Osteocyte (in vitro differentiated cells): ENCODE measurements at regions not wholly inside any gene's neighbourhood (a gene's known extent, or its start where the extent isn't known, plus 50 kb on each side); places are given as distances from the start of the nearest gene placed in this dataset.
"Not testable (repeated sequence)": the region's sequence is repeated elsewhere in the genome, so short reads cannot be mapped to it uniquely, and the experiment has no call there.

Experiments used
- DNase-seq: peaks from one replicate; pipeline ENCODE4 v3.0.0; 2021; ENCODE audit warnings: mixed read lengths; ENCODE audit not compliant: unreplicated experiment; ENCODE audit errors: extremely low spot score
- H3K27ac Mint-ChIP-seq: one replicate; pipeline ENCODE4 v1.8.0; 2021; ENCODE audit warnings: mild to moderate bottlenecking, mixed read lengths; ENCODE audit not compliant: unreplicated experiment
- H3K27me3 Mint-ChIP-seq: one replicate; pipeline ENCODE4 v1.8.0; 2021; ENCODE audit warnings: mixed read lengths; ENCODE audit not compliant: unreplicated experiment
- H3K36me3 Mint-ChIP-seq: one replicate; pipeline ENCODE4 v1.8.0; 2021; ENCODE audit warnings: mixed read lengths; ENCODE audit not compliant: unreplicated experiment
- H3K4me1 Mint-ChIP-seq: one replicate; pipeline ENCODE4 v1.8.0; 2021; ENCODE audit warnings: mixed read lengths; ENCODE audit not compliant: unreplicated experiment
- H3K4me3 Mint-ChIP-seq: one replicate; pipeline ENCODE4 v1.8.0; 2021; ENCODE audit warnings: mild to moderate bottlenecking, moderate library complexity, mixed read lengths; ENCODE audit not compliant: unreplicated experiment
- H3K9me3 Mint-ChIP-seq: one replicate; pipeline ENCODE4 v1.8.0; 2021; ENCODE audit warnings: mixed read lengths; ENCODE audit not compliant: unreplicated experiment
- CTCF ChIP-seq: fragments of 200-600 bp; sonication (generic); IDR thresholded peaks from 2 replicates; pipeline ENCODE4 v1.5.0; 2021; ENCODE audit warnings: antibody characterized with exemption, mild to moderate bottlenecking, moderate library complexity

- H3K4me1 Mint-ChIP-seq, result peaks cover 5% of the 10 kb centered on the region
- no peak overlapping the region for H3K27ac Mint-ChIP-seq
- DNase-seq, result no peak
- no peaks in the 10 kb centered on the region for H3K27me3 Mint-ChIP-seq
- TF ChIP-seq CTCF, result no peak
- H3K9me3 Mint-ChIP-seq, result no peaks in the 10 kb centered on the region
- no peaks in the 10 kb centered on the region for H3K36me3 Mint-ChIP-seq
- no peak overlapping the region for H3K4me3 Mint-ChIP-seq
Observed at GRCh38 chr2:155904720-155905119, 427.8 kb downstream of the NR4A2 start.

GRCh38 chr2:155902635-155903034 lies 429.9 kb downstream of the NR4A2 start:
- Mint-ChIP-seq H3K27ac (no peak overlapping the region), H3K9me3 (no peaks in the 10 kb centered on the region), H3K27me3 (no peaks in the 10 kb centered on the region)

GRCh38 chr2:155895016-155895415 lies 437.5 kb downstream of the NR4A2 start:
- no peaks in the 10 kb centered on the region for H3K36me3 Mint-ChIP-seq
- peaks cover 6% of the 10 kb centered on the region for H3K4me1 Mint-ChIP-seq
- H3K27ac Mint-ChIP-seq, result no peak overlapping the region
- no peaks in the 10 kb centered on the region for H3K27me3 Mint-ChIP-seq
- no peak overlapping the region for H3K4me3 Mint-ChIP-seq
- DNase-seq, result no peak
- H3K9me3 Mint-ChIP-seq, result peaks cover 8% of the 10 kb centered on the region
- TF ChIP-seq CTCF, result no peak

More at GRCh38 chr2:155902635-155903034, 429.9 kb downstream of the NR4A2 start:
- no peak for DNase-seq
- peaks cover 5% of the 10 kb centered on the region for H3K4me1 Mint-ChIP-seq
- H3K4me3 Mint-ChIP-seq, result no peak overlapping the region
- TF ChIP-seq CTCF, result no peak
- no peaks in the 10 kb centered on the region for H3K36me3 Mint-ChIP-seq

- not testable (repeated sequence) for H3K27me3 Mint-ChIP-seq, H3K27ac Mint-ChIP-seq, DNase-seq, H3K36me3 Mint-ChIP-seq, H3K4me3 Mint-ChIP-seq, H3K4me1 Mint-ChIP-seq
- H3K9me3 Mint-ChIP-seq, result peaks cover 45% of the 10 kb centered on the region
Observed at GRCh38 chr2:155880382-155880781, 452.1 kb downstream of the NR4A2 start.

GRCh38 chr2:155879900-155880299 lies 452.6 kb downstream of the NR4A2 start:
- H3K36me3 Mint-ChIP-seq, H3K4me3 Mint-ChIP-seq, H3K4me1 Mint-ChIP-seq, H3K27me3 Mint-ChIP-seq, H3K27ac Mint-ChIP-seq, DNase-seq: not testable (repeated sequence)
- H3K9me3 Mint-ChIP-seq, result peaks cover 40% of the 10 kb centered on the region

GRCh38 chr2:155872396-155872795 lies 460.1 kb downstream of the NR4A2 start:
- no peak for DNase-seq
- no peak overlapping the region for H3K4me3 Mint-ChIP-seq
- no peak overlapping the region for H3K27ac Mint-ChIP-seq
- H3K4me1 Mint-ChIP-seq, result no peaks in the 10 kb centered on the region
- no peak for TF ChIP-seq CTCF
- H3K27me3 Mint-ChIP-seq, result no peaks in the 10 kb centered on the region
- H3K36me3 Mint-ChIP-seq, result no peaks in the 10 kb centered on the region
- peaks cover 8% of the 10 kb centered on the region for H3K9me3 Mint-ChIP-seq
